ENCODE measurements at regions not wholly inside any gene's neighbourhood (a gene's known extent, or its start where the extent isn't known, plus 50 kb on each side); places are given as distances from the start of the nearest gene placed in this dataset.

DNA sequence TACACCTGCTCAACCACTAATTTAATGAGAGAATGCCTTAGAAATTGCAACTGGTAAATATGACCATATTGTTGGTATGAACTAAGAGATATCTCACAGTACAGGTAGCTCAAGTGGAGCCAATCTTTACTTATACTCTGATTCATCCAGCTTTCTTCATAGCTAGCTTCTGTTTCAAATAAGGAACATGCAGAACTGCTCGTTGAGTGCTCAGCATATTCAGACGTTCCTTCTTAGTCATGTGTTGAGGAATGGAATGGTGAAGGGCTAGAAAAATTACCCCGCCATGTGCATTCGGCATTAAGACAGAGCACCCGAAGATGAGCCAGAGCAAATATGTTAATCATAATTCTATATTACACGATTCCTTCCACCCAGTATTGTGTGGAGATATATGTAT lies 144.0 kb upstream of the VRK2 start:
- no peaks in the 10 kb centered on the region for H3K36me3 Mint-ChIP-seq
- no peak for DNase-seq (ENCODE audit: low spot score in 2 of 2)
- H3K9me3 Mint-ChIP-seq, result no peaks in the 10 kb centered on the region
- ATAC-seq, result no peak
- H3K27ac Mint-ChIP-seq, result no peak overlapping the region

DNA sequence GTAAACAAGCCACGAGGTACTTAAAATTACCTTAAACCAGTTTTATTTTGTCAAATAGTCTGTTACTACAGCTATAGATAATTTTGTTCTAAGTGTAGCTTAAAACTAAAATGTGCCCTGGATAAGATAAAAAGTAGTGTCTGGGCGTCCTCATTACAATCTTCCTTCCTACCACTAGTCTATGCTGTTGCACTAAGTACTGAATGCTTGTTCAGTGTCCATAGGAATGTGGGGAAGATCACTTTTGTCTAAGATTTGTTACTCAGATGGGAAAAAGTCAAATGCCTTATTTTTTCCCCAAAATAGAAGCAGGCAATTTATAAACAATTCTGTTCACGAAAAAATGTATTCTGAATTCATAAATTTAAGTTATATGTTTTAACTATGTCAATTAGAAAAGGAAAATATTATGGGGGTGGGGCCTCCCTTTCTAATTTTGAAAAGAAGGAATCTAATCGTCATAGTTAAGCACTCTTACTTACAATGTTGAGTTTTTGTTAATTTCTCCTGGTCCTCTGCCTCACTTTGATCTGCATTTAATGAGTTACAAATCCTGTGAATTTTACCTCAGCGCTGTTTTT lies 140.4 kb upstream of the VRK2 start:
- Mint-ChIP-seq H3K27ac (no peak overlapping the region), H3K9me3 (no peaks in the 10 kb centered on the region), H3K36me3 (no peaks in the 10 kb centered on the region)
- ATAC-seq (peak; percentile 77 to 78), DNase-seq (ENCODE audit: low spot score in 2 of 2) (no peak)

DNA sequence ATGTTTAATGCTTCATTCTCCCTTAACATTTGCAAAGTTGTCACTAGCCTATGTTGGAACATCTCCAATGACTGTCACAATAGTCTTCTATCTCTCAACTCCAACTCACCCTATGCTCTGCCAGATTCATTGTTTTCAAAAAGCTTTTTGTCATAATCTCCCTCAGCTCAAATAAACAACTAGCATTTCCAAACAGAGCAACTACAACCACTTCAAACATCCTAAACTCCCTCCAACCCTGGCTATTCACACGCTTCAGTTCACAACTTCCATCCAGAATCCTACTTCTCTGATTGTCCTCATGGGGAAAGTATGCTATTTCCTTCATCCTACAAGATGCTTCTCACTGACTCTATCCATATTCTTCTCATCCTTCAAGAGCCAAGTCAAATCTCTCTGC lies 139.2 kb upstream of the VRK2 start:
- H3K27ac Mint-ChIP-seq, result no peak overlapping the region
- DNase-seq (ENCODE audit: low spot score in 2 of 2) (no peak), ATAC-seq (no peak)
- H3K9me3 Mint-ChIP-seq, result no peaks in the 10 kb centered on the region
- H3K36me3 Mint-ChIP-seq, result no peaks in the 10 kb centered on the region

DNA sequence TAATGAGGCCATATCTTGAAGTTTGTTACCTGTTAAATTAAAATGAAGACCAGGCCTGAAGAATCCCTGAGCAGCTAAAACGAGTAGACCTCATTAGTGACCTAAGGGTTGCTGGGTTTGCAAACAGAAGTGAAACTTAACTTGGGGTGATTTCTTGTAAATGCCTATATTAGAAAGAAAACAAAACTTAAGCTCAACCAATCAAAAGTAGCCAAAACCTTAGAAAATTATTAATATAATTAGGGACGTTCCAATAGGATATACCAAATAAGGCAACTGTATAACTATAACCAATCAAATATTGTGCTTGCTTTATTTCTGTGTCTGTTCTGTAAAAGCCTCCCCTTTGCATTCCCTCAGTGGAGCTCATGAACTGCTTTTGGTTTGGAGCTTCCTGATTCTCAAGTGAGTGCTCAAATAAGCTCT lies 137.9 kb upstream of the VRK2 start:
- no peak for DNase-seq (ENCODE audit: low spot score in 2 of 2)
- Mint-ChIP-seq H3K36me3 (no peaks in the 10 kb centered on the region), H3K9me3 (no peaks in the 10 kb centered on the region), H3K27ac (peak overlapping the region in 1 of 2 donors; percentile 73)
- ATAC-seq, result peak in 1 of 2 donors; percentile 44

DNA sequence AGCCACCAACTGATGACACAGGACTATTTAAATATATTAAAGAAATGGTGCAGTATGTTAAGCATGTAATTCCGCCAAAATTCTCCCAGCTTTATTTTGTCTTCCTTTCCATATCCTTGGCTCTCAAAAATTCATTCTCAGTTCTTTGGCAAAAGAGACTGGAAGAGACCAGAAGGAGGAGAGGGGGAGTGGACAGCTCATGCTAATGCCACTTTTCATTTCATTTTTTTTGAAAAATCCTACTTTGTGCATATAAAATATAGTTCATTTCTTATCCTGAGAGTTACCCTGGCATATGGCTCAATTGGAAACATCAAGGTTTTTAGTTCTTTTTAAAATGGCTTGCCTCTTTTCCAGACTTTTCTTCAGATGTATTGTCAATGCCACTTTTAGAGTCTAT lies 128.5 kb upstream of the VRK2 start:
- no peak for ATAC-seq
- Mint-ChIP-seq H3K9me3 (peaks cover 0 to 4% of the 10 kb centered on the region in 2 donors), H3K27ac (no peak overlapping the region), H3K36me3 (no peaks in the 10 kb centered on the region)
- no peak for DNase-seq (ENCODE audit: low spot score in 2 of 2)

DNA sequence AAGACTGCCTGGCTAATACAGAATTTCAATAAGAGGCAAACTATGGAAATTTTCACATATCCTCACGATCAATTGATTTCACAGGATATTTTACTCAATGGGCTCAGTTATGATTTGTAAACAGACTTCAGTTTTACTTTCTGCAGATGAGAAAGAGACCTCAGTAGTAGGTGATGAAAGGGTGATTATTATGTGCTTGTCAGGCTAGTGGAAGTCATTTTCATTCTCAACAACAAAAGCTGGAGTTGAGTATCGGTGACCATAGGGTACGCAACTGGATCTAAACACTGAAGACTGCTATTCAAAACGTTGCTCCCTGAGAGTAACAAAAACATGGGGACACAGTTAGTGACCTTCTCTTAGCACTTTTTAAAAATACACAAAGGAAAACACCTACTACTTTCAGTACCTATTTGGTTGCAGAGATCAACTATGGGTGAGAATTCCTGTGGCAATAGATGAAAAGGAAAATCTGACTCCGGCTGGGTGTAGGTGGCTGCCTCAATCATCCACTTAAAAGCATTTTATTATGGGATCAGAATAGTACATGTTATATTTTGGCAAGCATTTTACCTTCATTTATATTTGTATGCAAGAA lies 126.2 kb upstream of the VRK2 start:
- Mint-ChIP-seq H3K36me3 (peaks cover 0 to 5% of the 10 kb centered on the region in 2 donors), H3K27ac (no peak overlapping the region), H3K9me3 (peaks cover 11 to 12% of the 10 kb centered on the region in 2 donors)
- ATAC-seq (peak in 1 of 2 donors; percentile 46), DNase-seq (ENCODE audit: low spot score in 2 of 2) (no peak)

DNA sequence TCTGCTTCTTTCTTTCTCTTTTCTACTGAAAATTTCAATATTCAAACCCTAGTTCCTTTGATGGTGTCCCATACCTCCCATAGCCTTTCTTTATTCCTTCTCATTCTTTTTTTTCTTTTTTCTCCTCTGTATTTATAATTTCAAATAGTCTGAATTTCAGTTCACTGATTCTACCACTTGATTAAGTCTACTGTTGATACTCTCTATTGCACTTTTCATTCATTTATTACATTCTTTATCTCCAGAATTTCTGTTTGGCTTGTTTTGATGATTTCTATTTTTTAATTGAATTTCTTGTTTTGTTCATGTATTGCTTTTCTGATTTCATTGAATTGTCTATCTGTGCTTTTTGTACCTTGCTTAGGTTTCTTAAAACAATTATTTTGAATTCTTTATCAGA lies 111.9 kb upstream of the VRK2 start:
- Mint-ChIP-seq H3K9me3 (peaks cover 33 to 45% of the 10 kb centered on the region in 2 donors), H3K36me3 (peaks cover 7 to 32% of the 10 kb centered on the region in 2 donors), H3K27ac (no peak overlapping the region)
- ATAC-seq (no peak), DNase-seq (ENCODE audit: low spot score in 2 of 2) (no peak)

DNA sequence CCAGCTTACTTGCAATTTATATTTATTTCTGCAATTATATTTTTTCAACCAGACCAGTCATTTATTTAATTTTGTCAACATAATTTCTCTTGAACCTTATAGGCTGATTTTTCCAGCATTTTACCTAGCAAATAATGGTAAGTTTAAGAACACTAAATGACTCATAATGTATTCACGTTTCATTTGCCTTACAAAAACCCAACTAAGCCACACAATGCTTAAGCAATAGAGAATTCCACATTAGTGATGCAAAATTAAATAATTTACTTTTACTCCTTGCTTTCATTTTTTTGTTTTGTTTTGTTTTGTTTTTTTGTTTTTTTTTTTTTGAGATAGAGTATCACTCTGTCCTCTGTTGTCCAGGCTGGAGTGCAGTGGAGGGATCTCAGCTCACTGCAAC lies 110.4 kb upstream of the VRK2 start:
- no peak overlapping the region for H3K27ac Mint-ChIP-seq
- no peak for ATAC-seq

DNA sequence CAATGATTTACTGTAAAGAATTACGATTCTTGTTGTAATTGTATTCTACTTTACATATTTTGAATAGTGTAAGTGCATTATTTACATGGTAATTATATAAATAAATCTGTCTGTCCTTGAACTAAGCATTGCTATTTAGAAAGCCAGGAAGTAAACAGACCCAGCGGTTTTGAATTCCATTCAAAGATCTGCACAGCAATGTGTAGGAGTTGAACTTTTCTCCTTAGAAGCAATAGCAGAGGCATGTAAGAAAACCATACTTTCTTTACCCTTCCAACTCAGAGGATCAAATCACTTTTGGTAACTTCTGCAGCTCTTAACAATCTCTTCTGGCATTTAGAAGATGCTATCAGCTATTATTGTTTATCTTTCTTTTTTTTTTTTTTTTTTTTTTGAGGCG lies 109.2 kb upstream of the VRK2 start:
- ATAC-seq (no peak), DNase-seq (ENCODE audit: low spot score in 2 of 2) (no peak)
- Mint-ChIP-seq H3K9me3 (peaks cover 26 to 32% of the 10 kb centered on the region in 2 donors), H3K27ac (no peak overlapping the region), H3K36me3 (peaks cover 7 to 31% of the 10 kb centered on the region in 2 donors)

More for the DNA sequence above, 110.4 kb upstream of the VRK2 start:
- Mint-ChIP-seq H3K36me3 (peaks cover 7 to 31% of the 10 kb centered on the region in 2 donors), H3K9me3 (peaks cover 27 to 39% of the 10 kb centered on the region in 2 donors)
- no peak for DNase-seq (ENCODE audit: low spot score in 2 of 2)

DNA sequence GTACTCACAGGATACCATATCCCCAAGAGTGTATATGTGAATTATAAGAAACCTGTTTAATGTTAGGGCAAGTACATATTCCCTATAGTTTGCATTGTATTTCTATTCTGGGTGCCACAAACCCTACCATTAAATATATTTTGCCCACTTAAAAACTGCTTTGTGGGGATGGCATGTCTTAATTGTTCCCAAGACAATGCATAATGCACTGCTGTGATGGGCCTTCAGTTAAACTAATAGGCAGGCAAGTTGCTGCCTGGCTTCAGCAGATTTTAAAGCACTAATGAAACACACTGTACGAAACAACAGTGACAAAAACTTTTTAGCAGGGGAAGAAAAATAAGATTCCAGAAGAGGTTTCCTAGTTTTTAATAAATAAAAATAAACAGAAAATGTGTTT lies 104.8 kb upstream of the VRK2 start:
- DNase-seq (ENCODE audit: low spot score in 2 of 2) (no peak), ATAC-seq (no peak)
- peaks cover 0 to 7% of the 10 kb centered on the region in 2 donors for H3K36me3 Mint-ChIP-seq
- H3K27ac Mint-ChIP-seq, result no peak overlapping the region
- H3K9me3 Mint-ChIP-seq, result peaks cover 6% of the 10 kb centered on the region in 2 donors

DNA sequence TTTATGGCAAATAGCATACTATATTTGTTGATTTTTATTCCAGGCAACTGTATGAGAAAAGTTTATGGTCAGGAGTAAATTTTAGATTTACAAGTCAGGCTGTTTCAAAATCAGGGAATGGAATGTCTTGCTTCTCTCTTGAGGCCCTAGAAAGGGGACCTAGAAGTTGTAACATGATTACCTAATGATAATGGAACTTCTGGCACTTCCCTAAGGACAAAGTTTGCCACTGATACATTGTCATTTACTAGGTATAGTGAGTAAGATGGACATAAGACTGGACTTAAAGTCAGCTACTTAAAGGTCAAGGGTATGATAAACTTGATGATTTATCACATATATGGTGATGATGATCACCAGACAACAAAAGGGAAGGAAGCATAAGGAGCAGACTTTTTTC lies 103.3 kb upstream of the VRK2 start:
- no peak overlapping the region for H3K27ac Mint-ChIP-seq
- DNase-seq (ENCODE audit: low spot score in 2 of 2) (no peak), ATAC-seq (no peak)
- peaks cover 4% of the 10 kb centered on the region in 2 donors for H3K9me3 Mint-ChIP-seq
- H3K36me3 Mint-ChIP-seq, result peaks cover 0 to 7% of the 10 kb centered on the region in 2 donors

DNA sequence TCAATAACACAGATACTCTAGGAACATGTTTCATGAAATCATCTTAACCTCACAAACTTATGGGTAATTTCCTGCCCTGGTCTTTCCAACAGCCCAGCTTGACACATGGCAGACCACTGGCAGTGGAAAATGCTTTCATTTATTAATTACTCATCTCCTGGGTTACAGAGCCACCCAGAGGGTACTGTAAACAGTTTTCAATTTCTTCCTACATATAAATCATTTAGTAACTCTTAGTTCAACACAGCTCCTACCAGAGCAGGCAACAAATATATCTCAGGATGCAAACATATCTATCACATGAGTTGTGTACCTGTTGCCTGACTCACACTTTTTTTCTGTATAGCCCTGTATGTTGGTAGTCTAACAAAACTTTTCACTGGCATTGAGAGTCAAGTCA lies 99.2 kb upstream of the VRK2 start:
- H3K36me3 Mint-ChIP-seq, result peaks cover 0 to 5% of the 10 kb centered on the region in 2 donors
- DNase-seq (ENCODE audit: low spot score in 2 of 2), result no peak
- no peak for ATAC-seq
- H3K27ac Mint-ChIP-seq, result no peak overlapping the region
- H3K9me3 Mint-ChIP-seq, result no peaks in the 10 kb centered on the region

DNA sequence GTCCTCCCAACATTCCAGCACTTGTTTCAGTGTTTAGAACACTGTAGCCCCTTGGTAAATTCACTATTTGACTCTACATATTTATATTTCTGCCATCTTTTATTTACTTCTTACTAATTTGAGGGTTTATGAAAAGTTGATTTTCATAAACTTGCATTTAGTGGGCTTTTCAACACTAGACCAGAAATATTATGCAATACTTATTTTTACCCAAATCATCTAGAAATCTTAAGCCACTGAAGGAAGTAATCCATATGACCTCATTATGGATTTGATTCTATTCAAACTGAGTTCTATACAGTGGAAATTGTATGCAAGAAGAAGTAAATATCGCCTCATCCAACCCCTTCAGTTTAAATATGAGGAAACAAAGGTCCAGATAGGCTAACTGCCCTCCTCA lies 92.6 kb upstream of the VRK2 start:
- ATAC-seq (no peak), DNase-seq (ENCODE audit: low spot score in 2 of 2) (no peak)
- Mint-ChIP-seq H3K9me3 (no peaks in the 10 kb centered on the region), H3K36me3 (no peaks in the 10 kb centered on the region), H3K27ac (no peak overlapping the region)

DNA sequence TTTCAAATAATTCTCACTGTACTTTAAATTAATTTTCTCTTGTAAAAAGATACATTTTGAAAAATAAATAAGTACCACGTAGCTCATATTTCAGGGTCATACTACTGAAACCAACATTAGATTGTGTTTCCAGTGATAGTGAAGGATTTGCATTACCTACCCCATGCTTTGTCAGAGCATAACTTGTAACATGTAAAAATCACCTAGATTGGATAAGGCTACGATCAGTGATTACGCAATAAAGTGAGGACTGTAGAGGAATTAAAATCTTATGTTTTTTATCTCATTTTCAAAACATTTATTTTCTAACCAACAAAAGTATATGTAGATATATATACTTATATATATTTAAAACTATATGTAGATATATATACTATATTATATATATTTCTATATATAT lies 89.4 kb upstream of the VRK2 start:
- no peaks in the 10 kb centered on the region for H3K9me3 Mint-ChIP-seq
- no peak for ATAC-seq
- no peak for DNase-seq (ENCODE audit: low spot score in 2 of 2)
- H3K27ac Mint-ChIP-seq, result no peak overlapping the region
- H3K36me3 Mint-ChIP-seq, result no peaks in the 10 kb centered on the region

DNA sequence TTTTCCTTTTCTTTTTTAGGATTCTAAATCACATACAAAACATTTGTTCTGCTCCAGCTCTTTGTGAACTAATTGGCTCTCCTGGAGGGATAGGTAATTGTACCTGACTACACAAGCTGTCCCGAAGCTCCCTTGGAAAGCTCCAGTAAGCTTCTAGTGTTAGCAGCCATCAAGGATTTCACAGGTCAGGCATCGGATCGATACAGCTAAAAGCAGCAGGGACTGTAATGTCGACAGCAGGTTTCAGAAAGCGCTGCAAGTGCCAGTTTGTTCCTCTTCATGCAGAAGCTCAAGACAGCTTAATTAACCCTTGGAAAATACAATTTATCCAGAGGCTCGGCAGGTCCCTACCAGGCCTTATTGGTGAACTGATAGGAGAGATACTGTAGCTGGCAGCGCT lies 87.2 kb upstream of the VRK2 start:
- DNase-seq (ENCODE audit: low spot score in 2 of 2) (no peak), ATAC-seq (no peak)
- Mint-ChIP-seq H3K9me3 (no peaks in the 10 kb centered on the region), H3K36me3 (no peaks in the 10 kb centered on the region), H3K27ac (no peak overlapping the region)

DNA sequence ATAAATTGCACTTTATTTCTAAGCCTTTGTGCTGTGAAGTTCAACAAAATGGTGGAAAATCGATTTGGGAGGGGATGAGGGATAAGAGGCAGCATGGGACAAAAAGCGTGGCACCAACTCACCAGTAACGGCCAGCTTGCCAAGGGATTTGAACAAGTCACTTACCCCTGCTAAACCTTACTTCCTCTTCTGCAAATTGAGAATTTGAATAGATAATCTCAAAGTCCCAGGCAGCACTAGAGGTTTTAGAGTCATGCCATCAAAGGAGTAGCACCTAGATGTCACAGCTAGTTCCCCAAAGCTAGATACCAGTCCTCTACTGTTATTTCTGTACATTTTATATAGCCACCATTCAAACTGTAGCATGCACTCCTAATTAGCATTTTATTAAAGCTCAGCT lies 83.7 kb upstream of the VRK2 start:
- DNase-seq (ENCODE audit: low spot score in 2 of 2) (no peak), ATAC-seq (no peak)
- H3K36me3 Mint-ChIP-seq, result no peaks in the 10 kb centered on the region
- H3K9me3 Mint-ChIP-seq, result no peaks in the 10 kb centered on the region
- H3K27ac Mint-ChIP-seq, result no peak overlapping the region

DNA sequence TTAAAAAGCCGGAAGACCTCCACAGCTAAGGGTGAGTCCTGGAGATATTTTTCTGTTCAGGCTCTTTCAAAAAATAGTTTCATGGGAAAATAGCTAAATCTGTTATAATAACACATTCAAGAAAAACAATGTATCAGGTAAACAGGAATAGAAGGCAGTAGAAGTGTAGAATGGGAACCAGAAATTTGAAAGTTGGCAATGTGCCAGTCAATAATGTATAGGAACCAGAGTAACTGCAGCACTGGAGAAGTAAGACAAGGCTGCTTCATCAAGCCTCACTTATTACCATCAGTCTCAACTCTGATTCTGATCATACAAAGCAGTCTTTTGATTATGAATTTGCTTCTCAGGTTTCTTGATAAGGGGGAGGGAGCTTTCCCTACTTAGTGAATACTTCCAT lies 81.4 kb upstream of the VRK2 start:
- Mint-ChIP-seq H3K27ac (no peak overlapping the region), H3K9me3 (no peaks in the 10 kb centered on the region), H3K36me3 (no peaks in the 10 kb centered on the region)
- ATAC-seq, result no peak
- DNase-seq (ENCODE audit: low spot score in 2 of 2), result no peak

DNA sequence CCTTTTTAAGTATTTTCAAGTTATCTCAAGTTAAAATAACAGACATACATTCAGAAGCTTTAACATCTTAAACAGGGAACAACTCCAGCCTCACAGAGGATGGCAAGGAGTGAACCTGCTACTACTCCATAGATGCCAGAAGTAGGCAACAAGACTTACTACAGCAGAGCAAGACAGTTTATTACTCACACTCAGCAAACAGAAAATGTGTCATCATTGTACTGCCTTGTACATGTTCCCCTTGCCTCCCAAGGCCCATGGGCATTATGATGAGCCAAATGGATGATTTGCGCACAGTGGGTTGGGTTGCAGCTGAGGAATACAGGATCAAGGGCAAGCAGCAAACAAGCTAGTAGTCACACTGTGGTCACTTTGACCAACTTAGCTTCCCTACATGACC lies 80.6 kb upstream of the VRK2 start:
- DNase-seq (ENCODE audit: low spot score in 2 of 2) (no peak), ATAC-seq (no peak)
- Mint-ChIP-seq H3K9me3 (no peaks in the 10 kb centered on the region), H3K27ac (no peak overlapping the region), H3K36me3 (no peaks in the 10 kb centered on the region)

Data from activated naive CD4-positive, alpha-beta T cell treated with anti-CD3 and anti-CD28 coated beads, Interleukin-2, amount 50 U/mL, for 72 hours (primary cell).